GM12878 (cell line): ENCODE measurements at regions not wholly inside any gene's neighbourhood (a gene's known extent, or its start where the extent isn't known, plus 50 kb on each side); places are given as distances from the start of the nearest gene placed in this dataset.

Source experiments
- ATAC-seq: fragments of 200-7000 bp; cut with Tn5 transposase; 3 replicates; pipeline ENCODE4 v1.9.1; 2020; ENCODE audit warnings: mild to moderate bottlenecking, moderate library complexity
- BruUV-seq: library from RNA; stranded (reverse); fragments of 400-500 nt; replicated peaks from 2 replicates; lab custom pipeline; 2021; lab: Mats Ljungman, UMichigan
- CTCF ChIA-PET: fragments of 300-600 bp; sonication (Branson Sonifier 250); formaldehyde crosslinking; extraction: SDS; loops from one replicate; lab custom pipeline; 2021; ENCODE audit warnings: inconsistent platforms; lab: Yijun Ruan, JAX
- POLR2A ChIA-PET: fragments of 350-600 bp; formaldehyde crosslinking; extraction: SDS; loops from one replicate; lab custom pipeline; 2021; ENCODE audit warnings: inconsistent platforms; lab: Charles Lee
- RAD21 ChIA-PET: fragments of 300-600 bp; sonication (Branson Sonifier 250); formaldehyde crosslinking; loops from one replicate; lab custom pipeline; 2023; ENCODE audit warnings: antibody characterized with exemption; ENCODE audit not compliant: unreplicated experiment; lab: Charles Lee
- SMC1A ChIA-PET: fragments of 300-600 bp; sonication (Branson Sonifier 250); formaldehyde crosslinking; loops from one replicate; lab custom pipeline; 2023; ENCODE audit not compliant: unreplicated experiment, uncharacterized antibody; lab: Charles Lee
- DNase-seq: peaks from one replicate; pipeline ENCODE4 v3.0.0-alpha.2; 2011; ENCODE audit warnings: low read depth, low spot score
- FAIRE-seq: peaks from 3 replicates; lab custom pipeline; 2011; peaks lifted over from hg19 to GRCh38; lab: Jason Lieb, UNC
- H2AFZ ChIP-seq: 2 replicates; pipeline ENCODE4 v1.6.0; 2011; ENCODE audit warnings: low read depth, low read length, control low read depth; ENCODE audit not compliant: control insufficient read depth
- H3K27ac ChIP-seq: 2 replicates; pipeline ENCODE4 v1.5.1; 2011; ENCODE audit warnings: control low read depth; ENCODE audit not compliant: control insufficient read depth, insufficient read depth
- H3K27me3 ChIP-seq, 2 experiments: replicated peaks in 1 of 2; 2 replicates each; pipeline versions ENCODE4 v1.6.0 to v1.6.1; 2011; ENCODE audit warnings: low read length in 1 of 2; ENCODE audit not compliant: control insufficient read depth in 2 of 2, insufficient read depth in 2 of 2
- H3K36me3 ChIP-seq, 2 experiments: 2 replicates each; pipeline ENCODE4 v1.5.1; 2011; ENCODE audit warnings: low read length in 1 of 2; ENCODE audit not compliant: control insufficient read depth in 2 of 2, insufficient read depth in 2 of 2
- H3K4me1 ChIP-seq: 2 replicates; pipeline ENCODE4 v1.6.1; 2011; ENCODE audit warnings: mild to moderate bottlenecking, low read length, moderate library complexity, mixed read lengths; ENCODE audit not compliant: control insufficient read depth, insufficient read depth
- H3K4me2 ChIP-seq: 2 replicates; pipeline ENCODE4 v1.6.0; 2011; ENCODE audit warnings: control low read depth; ENCODE audit not compliant: control insufficient read depth, insufficient read depth
- H3K4me3 ChIP-seq: fragments of 200-600 bp; sonication (generic); 2 replicates; pipeline ENCODE4 v1.5.1; 2016
- H3K79me2 ChIP-seq: 2 replicates; pipeline ENCODE4 v1.6.0; 2011; ENCODE audit warnings: low read length; ENCODE audit not compliant: control insufficient read depth, insufficient read depth
- H3K9ac ChIP-seq: 2 replicates; pipeline ENCODE4 v1.8.0; 2011; ENCODE audit warnings: low read length, control low read depth, mixed read lengths; ENCODE audit not compliant: control insufficient read depth, insufficient read depth
- H3K9me3 ChIP-seq: replicated peaks from 3 replicates; pipeline ENCODE4 v1.5.1; 2011; ENCODE audit warnings: mild to moderate bottlenecking, low read length; ENCODE audit not compliant: control insufficient read depth, insufficient read depth
- H4K20me1 ChIP-seq: 2 replicates; pipeline ENCODE4 v1.6.0; 2011; ENCODE audit not compliant: control insufficient read depth, insufficient read depth
- MEF2B ChIP-seq: fragments of 450-650 bp; IDR thresholded peaks from 2 replicates; pipeline ENCODE4 v1.6.1; 2018; ENCODE audit warnings: mild to moderate bottlenecking, moderate library complexity; ENCODE audit not compliant: partially characterized antibody, poor library complexity, severe bottlenecking
- MXI1 ChIP-seq: fragments of 150-350 bp; IDR thresholded peaks from 2 replicates; pipeline ENCODE4 v1.6.1; 2011; ENCODE audit warnings: low read depth, mild to moderate bottlenecking, inconsistent platforms, low read length, improper control_type of control experiment
- NR2F1 ChIP-seq: fragments of 450-650 bp; conservative IDR thresholded peaks from 2 replicates; pipeline ENCODE4 v1.6.1; 2017; ENCODE audit warnings: mild to moderate bottlenecking
- PRDM15 ChIP-seq: fragments of 450-650 bp; formaldehyde crosslinking; IDR thresholded peaks from 2 replicates; pipeline ENCODE4 v1.4.0; 2020; ENCODE audit warnings: mild to moderate bottlenecking, moderate library complexity
- RB1 ChIP-seq: fragments of 450-650 bp; formaldehyde crosslinking; IDR thresholded peaks from 2 replicates; pipeline ENCODE4 v1.6.1; 2017; ENCODE audit warnings: mild to moderate bottlenecking, borderline replicate concordance
- SP1 ChIP-seq: IDR thresholded peaks from one replicate; pipeline ENCODE4 v1.6.1; 2011; ENCODE audit warnings: low read depth, low read length
- SPI1 ChIP-seq: IDR thresholded peaks from 2 replicates; pipeline ENCODE4 v1.6.1; 2011; ENCODE audit warnings: low read depth, mild to moderate bottlenecking, low read length, moderate library complexity, borderline replicate concordance; ENCODE audit not compliant: insufficient read depth
- TAF1 ChIP-seq: IDR thresholded peaks from 2 replicates; pipeline ENCODE4 v1.6.1; 2011; ENCODE audit warnings: mild to moderate bottlenecking, low read depth, low read length, borderline replicate concordance
- WGBS: methylation state at CpG from one replicate; pipeline ENCODE4 v1.1.6; 2016; ENCODE audit warnings: low lambda C conversion rate; ENCODE audit not compliant: insufficient replicate concordance, insufficient coverage; ENCODE audit errors: missing lambda C conversion rate; 5-methylcytosine and 5-hydroxymethylcytosine counted together
- in situ Hi-C: fragments of 300-500 bp; cut with MboI; formaldehyde crosslinking; loops from 9 replicates; pipeline ENCODE4 v1.14.3; 2018; ENCODE audit warnings: mixed read lengths
- intact Hi-C: fragments of 100-400 bp; cut with micrococcal nuclease; formaldehyde crosslinking; loops from one replicate; pipeline ENCODE4 v1.14.2; 2022; ENCODE audit not compliant: unreplicated experiment
- TF ChIP-seq, protein P1 (sequence below): fragments of 450-650 bp; IDR thresholded peaks from 2 replicates; pipeline ENCODE4 v1.6.1; 2014; ENCODE audit warnings: mild to moderate bottlenecking

GRCh38 chr21:41643246-41643966 lies 123.4 kb downstream of the RIPK4 start:
- H4K20me1 ChIP-seq: no peaks in the 10 kb centered on the region
- DNase-seq: no peak
- intact Hi-C loops: no loop called here
- H3K9ac ChIP-seq: no peak overlapping the region
- in situ Hi-C loops: no loop called here
- no peaks in the 10 kb centered on the region; the same call in 2 of the 3 replicates for H3K9me3 ChIP-seq
- SMC1A ChIA-PET: interaction anchor here (1.0 to 1.5 kb wide), 4 partner anchors 10 to 22 kb away, joined by 3 to 4 read pairs (median 3); no protein-coding TSS in a partner anchor
- CTCF ChIA-PET: interaction anchor here (0.8 to 1.5 kb wide), 3 partner anchors 26 to 125 kb away, joined by 3 to 5 read pairs (median 4); no protein-coding TSS in a partner anchor
- POLR2A ChIA-PET: interaction anchor here (0.7 to 2.0 kb wide), 4 partner anchors 24 to 498 kb away, joined by 3 to 7 read pairs (median 5); no protein-coding TSS in a partner anchor
- TF ChIP-seq MXI1: no peak
- TF ChIP-seq PRDM15 (CRISPR knock-in tag): no peak
- no peak for TF ChIP-seq RB1
- TF ChIP-seq, protein P1, sequence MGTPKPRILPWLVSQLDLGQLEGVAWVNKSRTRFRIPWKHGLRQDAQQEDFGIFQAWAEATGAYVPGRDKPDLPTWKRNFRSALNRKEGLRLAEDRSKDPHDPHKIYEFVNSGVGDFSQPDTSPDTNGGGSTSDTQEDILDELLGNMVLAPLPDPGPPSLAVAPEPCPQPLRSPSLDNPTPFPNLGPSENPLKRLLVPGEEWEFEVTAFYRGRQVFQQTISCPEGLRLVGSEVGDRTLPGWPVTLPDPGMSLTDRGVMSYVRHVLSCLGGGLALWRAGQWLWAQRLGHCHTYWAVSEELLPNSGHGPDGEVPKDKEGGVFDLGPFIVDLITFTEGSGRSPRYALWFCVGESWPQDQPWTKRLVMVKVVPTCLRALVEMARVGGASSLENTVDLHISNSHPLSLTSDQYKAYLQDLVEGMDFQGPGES: no peak
- no peak for TF ChIP-seq SPI1
- no peak for TF ChIP-seq SP1
- no peak for TF ChIP-seq MEF2B
- no peak for TF ChIP-seq NR2F1
- TF ChIP-seq TAF1: no peak
- H3K4me3 ChIP-seq: no peak overlapping the region
- FAIRE-seq: no peak
- 69% methylated on average over 10 of the region's 10 CpGs for WGBS
- no peak overlapping the region for H2AFZ ChIP-seq
- no peak overlapping the region for H3K4me2 ChIP-seq
- H3K27ac ChIP-seq: no peak overlapping the region
- RAD21 ChIA-PET: interaction anchor here (0.6 to 1.6 kb wide), 11 partner anchors 12 to 832 kb away, joined by 3 to 5 read pairs (median 3); no protein-coding TSS in a partner anchor
- no TSS peak for BruUV-seq
- H3K4me1 ChIP-seq: no peaks in the 10 kb centered on the region
- ATAC-seq: no peak
- no peaks in the 10 kb centered on the region for H3K27me3 ChIP-seq
- H3K36me3 ChIP-seq: no peaks in the 10 kb centered on the region
- H3K79me2 ChIP-seq: no peaks in the 10 kb centered on the region
